ENCODE measurements at regions not wholly inside any gene's neighbourhood (a gene's known extent, or its start where the extent isn't known, plus 50 kb on each side); places are given as distances from the start of the nearest gene placed in this dataset.
"Not testable (repeated sequence)": the region's sequence is repeated elsewhere in the genome, so short reads cannot be mapped to it uniquely, and the experiment has no call there.

- no peak overlapping the region for H3K4me3 ChIP-seq (ENCODE audit: low read depth, low read length)
- TF ChIP-seq CTCF (IDR thresholded peaks at IDR 0.05; ENCODE audit: low read depth, low read length): no peak
Observed at GRCh38 chr4:28062562-28062961, 1201.9 kb downstream of the STIM2 start.

GRCh38 chr4:28073860-28074555, 1213.4 kb downstream of the STIM2 start:
- no peak overlapping the region for H3K4me3 ChIP-seq (ENCODE audit: low read depth, low read length)
- TF ChIP-seq CTCF (IDR thresholded peaks at IDR 0.05; ENCODE audit: low read depth, low read length): no peak

- no peak overlapping the region for H3K4me3 ChIP-seq (ENCODE audit: low read depth, low read length)
Observed at GRCh38 chr4:28075401-28075956, 1214.8 kb downstream of the STIM2 start.

GRCh38 chr4:28077203-28077602, 1216.6 kb downstream of the STIM2 start:
- H3K4me3 ChIP-seq (ENCODE audit: low read depth, low read length): not testable (repeated sequence)

More at GRCh38 chr4:28075401-28075956, 1214.8 kb downstream of the STIM2 start:
- no peak for TF ChIP-seq CTCF (IDR thresholded peaks at IDR 0.05; ENCODE audit: low read depth, low read length)

- no peak for TF ChIP-seq CTCF (IDR thresholded peaks at IDR 0.05; ENCODE audit: low read depth, low read length)
- H3K4me3 ChIP-seq (ENCODE audit: low read depth, low read length): no peak overlapping the region
Observed at GRCh38 chr4:28082686-28083390, 1222.2 kb downstream of the STIM2 start.

- TF ChIP-seq CTCF (IDR thresholded peaks at IDR 0.05; ENCODE audit: low read depth, low read length): no peak
- no peak overlapping the region for H3K4me3 ChIP-seq (ENCODE audit: low read depth, low read length)
Observed at GRCh38 chr4:28092610-28093009, 1232.0 kb downstream of the STIM2 start.

GRCh38 chr4:28093071-28093470, 1232.4 kb downstream of the STIM2 start:
- no peak for TF ChIP-seq CTCF (IDR thresholded peaks at IDR 0.05; ENCODE audit: low read depth, low read length)
- H3K4me3 ChIP-seq (ENCODE audit: low read depth, low read length): no peak overlapping the region

Data from WI38 (cell line).